ENCODE measurements at regions not wholly inside any gene's neighbourhood (a gene's known extent, or its start where the extent isn't known, plus 50 kb on each side); places are given as distances from the start of the nearest gene placed in this dataset.

DNA sequence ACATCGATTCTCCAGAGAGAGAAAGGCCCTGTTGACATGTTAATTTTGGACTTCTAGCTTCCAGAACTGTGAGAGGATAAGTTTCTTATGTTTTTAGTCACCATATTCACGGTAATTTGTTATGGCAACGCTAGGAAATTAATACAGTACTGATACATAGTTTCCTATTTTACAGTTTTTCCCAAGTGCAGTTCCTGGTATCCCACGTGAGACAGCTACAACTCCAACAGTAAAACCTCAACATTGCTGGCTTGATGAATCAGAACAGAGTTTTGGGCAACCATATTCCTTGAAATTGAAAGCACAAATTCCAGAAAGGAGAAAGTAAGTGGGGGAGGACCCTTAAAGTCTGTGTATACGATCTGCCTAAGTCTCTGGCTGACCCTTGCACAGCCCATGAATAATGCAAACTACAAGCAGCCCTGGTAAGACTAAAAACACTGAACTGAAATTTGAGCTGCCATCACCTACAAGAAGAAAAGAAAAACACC, 505.1 kb upstream of the NRSN1 start:
- TF ChIP-seq POLR2AphosphoS5 (IDR thresholded peaks at IDR 0.05; ENCODE audit: low read depth, low read length) (no peak), CTCF (IDR thresholded peaks at IDR 0.05 in 2 of 3, conservative IDR thresholded peaks at IDR 0.05 in 1 of 3; ENCODE audit: borderline replicate concordance in 1 of 3, insufficient read depth in 1 of 3, low read depth in 2 of 3, low read length in 2 of 3) (no peak), EZH2 (IDR thresholded peaks at IDR 0.05) (no peak), EGR1 (IDR thresholded peaks at IDR 0.05; ENCODE audit: low read depth) (no peak), TCF7L2 (IDR thresholded peaks at IDR 0.05; ENCODE audit: borderline replicate concordance, extremely low read depth, insufficient read depth, insufficient read length) (no peak)
